ENCODE measurements at regions not wholly inside any gene's neighbourhood (a gene's known extent, or its start where the extent isn't known, plus 50 kb on each side); places are given as distances from the start of the nearest gene placed in this dataset.
"Not testable (repeated sequence)": the region's sequence is repeated elsewhere in the genome, so short reads cannot be mapped to it uniquely, and the experiment has no call there.

DNA sequence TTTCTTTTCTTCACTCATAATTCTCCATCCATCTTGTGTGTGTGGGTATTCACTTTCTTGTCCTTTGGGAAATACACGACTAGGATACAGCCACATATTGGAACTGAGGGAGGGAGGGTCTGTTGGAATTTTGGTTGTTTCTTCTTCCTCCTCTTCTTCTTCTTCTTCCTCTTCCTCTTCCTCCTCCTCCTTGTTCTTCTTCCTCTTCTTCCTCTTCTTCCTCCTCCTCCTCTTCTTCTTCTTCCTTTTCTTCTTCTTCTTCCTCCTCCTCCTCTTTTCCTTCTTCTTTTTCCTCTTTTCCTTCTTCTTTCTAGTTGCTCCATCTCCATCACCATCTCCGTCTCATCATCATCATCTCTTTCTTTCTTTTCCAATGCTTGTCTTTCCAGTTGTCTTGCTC, 1307.3 kb upstream of the ZEB2 start:
- DNase-seq: no peak

DNA sequence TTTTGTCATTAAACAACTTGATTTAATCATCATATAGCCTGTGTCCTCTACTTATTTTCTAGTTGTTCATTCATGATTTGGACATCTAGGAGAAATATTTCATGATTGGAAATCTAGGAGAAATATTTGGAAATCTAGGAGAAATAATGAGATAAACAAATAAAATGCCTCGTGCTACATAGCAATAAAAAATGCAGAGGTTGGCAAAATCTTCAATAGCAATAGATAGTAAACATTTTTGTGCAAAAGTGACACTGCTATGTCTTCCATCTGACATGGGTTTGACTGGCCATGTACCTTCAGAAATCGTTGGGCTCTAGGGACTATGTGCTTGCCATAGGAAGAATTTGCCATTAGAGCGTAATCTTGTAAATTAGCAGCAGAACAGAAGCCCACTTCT, 1304.5 kb upstream of the ZEB2 start:
- DNase-seq: no peak

GRCh38 chr2:145822892-145823534, 1303.1 kb upstream of the ZEB2 start:
- no peak for DNase-seq

GRCh38 chr2:145820651-145821050, 1300.7 kb upstream of the ZEB2 start:
- no peak for DNase-seq

DNA sequence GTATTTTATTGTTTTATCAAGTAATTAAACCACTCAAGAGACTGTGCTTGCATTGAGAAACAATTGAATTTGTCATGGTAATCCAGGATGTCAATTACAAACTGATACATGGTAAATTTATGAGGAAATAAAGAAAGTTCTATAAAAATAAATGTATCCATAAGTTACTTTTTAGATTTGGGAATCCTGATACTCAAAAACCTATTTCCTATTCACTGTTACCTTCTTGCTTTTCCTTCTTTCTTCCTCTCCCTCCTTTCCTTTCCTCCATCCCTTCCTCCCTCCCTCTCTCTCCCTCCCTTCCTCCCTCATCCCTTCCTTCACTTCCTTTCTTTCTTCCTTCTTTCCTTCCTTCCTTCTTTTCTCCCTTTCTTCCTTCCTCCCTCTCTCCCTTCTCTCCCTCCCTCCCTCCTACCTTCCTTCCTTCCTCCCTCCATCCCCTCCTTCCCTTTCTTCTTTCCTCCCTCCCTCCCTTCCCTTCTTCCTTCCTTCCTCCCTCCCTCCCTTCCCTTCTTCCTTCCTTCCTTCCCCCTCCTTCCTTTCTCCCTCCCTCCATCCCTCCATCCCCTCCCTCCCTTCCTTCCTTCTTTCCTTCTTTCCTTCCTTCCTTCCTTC, 1299.1 kb upstream of the ZEB2 start:
- no peak for DNase-seq

DNA sequence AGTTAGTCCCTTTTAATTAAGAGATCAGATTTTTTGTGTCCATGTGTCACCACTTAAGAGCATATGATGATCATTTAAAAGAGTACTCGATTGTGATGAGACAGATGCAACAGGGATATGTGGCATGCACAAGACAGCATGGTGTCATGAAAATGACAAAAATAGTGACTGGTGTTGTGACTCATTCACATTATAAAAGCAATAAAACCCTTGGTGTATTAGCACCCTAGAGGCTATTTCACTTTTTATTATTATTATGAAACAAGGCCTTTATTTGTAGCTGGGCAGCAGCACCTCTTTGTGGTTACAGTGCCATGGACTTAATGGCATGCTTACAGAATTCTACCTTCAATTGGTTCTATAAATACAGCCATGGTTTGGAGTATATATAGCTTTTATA, 1296.0 kb upstream of the ZEB2 start:
- no peak for DNase-seq

DNA sequence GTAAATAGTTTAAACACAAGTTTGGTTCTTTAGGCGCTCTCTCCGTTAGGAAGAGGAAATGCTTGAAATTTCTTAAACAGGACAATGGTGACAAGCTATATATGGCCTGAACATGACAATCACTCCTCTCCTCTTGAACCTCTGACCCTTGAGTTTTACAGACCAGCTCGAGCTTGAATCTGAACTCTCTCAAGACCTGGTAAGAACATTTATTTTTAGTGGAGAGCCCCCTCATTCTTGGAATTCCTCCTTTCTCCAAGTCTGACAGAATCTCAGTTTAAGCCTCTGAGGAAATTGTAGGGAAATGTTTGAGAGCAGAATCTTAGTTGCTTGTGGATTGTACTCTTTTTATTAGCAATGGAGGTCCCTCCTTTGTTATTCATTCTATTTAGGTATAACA, 1293.6 kb upstream of the ZEB2 start:
- DNase-seq: no peak

DNA sequence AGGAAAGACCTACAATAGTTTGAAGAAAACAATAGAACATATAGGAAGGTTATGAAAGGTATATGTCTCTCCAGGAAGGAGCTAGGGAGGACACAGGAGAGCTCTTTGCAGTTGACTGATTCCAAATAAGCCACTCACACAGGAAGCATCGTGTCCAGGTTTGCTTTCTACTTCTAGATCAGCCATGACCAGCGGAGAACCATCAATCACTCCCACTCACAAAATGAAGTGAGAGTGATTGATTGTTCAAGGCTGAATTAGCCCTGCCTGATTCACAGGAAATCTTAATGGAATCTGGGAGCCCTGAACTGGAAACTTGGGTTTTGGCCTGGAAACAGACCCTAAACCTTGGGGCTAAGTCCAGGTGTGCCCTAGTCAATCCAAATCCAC, 1292.2 kb upstream of the ZEB2 start:
- no peak for DNase-seq

GRCh38 chr2:145811276-145812164, 1291.6 kb upstream of the ZEB2 start:
- no peak for DNase-seq

- no peak for DNase-seq
Measured at GRCh38 chr2:145807968-145808367, 1288.0 kb upstream of the ZEB2 start.

DNA sequence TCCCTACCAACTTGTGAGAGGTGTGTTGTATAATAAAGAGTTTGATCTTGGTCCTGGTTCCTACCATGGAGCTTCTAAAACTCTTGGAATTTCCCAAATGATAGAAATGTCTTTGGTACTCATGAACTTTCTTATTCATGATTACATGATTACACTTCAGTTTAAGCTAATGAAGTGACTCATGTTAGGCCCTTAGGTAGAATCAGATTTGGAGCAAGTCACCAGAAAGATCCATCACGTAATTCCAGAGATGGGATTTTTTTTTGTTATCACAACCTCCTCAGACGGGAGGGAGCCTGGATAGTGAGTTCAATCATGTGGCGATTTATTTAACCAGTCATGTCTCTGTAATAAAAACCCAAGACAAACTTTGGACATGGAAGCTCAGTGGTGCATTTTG, 1287.6 kb upstream of the ZEB2 start:
- no peak for DNase-seq

DNA sequence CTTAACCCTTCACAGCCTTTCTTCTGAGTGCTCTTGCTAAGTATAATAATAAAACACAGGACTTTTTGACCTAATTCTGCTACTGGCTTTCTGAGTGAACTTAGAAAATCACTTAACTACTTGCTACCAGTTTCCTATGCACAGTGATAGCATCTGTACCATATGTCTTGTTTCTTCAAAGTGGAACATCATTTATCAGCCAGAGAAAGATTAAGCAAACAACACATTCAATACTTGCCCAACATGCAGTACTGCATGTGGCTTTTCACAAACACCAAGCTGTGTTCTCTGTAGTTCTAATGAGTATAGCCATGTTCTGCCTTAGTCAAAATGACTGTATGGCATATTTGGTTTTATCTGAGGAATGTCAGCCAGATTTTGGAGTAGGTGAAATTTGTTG, 1286.6 kb upstream of the ZEB2 start:
- DNase-seq: no peak

DNA sequence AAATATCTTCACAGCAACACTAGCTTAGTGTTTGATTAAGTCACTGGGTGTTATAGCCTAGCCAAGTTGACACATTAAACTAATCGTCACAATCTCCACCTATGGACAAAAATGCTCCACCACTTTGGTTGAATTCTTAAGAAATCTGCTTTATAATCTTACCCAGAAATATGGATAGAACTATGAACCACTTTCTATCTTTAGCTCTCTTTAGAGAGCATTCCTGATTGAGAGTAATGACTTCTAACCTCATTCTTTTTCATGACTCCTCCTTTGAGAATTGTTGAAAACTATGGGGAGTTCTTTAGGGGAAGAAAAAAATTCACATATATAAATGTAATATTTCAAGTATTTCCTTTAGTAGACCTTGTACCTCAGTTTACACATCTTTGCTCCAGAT, 1282.2 kb upstream of the ZEB2 start:
- DNase-seq: no peak

DNA sequence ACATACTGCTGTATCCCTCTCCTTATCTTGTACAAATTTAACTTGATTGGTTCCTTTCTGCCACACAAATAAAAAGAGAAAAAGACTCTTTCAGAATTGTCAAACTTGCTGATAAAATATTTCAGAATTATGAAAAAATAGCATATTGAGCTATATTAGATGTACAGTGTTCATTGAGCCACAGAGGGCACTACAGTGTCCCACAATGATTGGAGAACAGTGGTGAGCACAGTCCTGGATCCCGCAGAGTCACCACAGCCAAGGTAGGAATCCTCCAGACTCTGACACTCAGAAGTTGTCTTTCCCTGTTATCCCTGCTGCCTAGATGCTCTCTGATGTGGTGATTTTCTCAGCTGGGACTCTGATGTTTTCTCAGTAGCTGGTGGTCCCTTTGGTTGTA, 1281.3 kb upstream of the ZEB2 start:
- DNase-seq: no peak

DNA sequence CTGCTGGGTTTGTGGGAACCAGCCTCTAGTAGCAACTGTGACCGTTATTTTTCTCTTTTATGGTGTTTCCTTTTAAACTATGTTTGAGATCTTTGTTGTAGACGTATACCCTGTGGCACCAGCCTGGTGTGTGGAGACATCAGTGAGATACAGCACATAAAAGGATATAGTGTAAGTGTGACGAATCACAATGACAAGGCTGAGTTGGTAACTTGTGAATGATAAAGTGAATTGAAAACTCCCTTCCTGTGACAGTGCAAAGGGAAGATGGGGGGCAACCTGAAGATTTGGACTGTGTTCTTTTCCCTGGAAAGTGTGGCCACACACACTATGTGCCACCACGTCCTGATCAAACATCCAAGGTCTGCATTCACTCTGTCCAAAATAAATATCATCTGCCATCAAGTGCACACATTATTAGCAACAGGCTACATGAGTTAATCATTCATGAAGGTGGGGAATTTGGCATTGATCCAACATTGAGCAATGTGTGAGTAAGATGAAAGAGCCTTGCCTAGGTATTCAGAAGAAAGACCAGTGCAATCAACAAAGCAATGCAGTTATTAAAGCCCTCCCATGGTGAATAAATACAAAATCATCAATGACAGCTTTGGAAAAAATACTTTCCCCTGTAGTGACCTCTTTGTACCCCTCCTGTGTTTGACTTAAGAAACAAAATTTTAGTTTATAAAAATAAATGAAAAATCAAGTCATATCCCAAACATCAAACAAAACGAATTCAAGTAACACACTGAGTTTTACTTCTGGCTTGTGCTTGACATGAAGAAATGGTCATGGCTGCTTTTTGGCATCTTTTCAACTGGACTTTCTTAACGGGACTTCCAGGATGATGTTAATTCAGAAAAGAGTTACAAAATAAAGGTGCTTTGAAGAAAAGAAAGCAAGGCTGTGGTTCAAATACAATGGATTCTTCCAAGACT, 1280.5 kb upstream of the ZEB2 start:
- DNase-seq: no peak

DNA sequence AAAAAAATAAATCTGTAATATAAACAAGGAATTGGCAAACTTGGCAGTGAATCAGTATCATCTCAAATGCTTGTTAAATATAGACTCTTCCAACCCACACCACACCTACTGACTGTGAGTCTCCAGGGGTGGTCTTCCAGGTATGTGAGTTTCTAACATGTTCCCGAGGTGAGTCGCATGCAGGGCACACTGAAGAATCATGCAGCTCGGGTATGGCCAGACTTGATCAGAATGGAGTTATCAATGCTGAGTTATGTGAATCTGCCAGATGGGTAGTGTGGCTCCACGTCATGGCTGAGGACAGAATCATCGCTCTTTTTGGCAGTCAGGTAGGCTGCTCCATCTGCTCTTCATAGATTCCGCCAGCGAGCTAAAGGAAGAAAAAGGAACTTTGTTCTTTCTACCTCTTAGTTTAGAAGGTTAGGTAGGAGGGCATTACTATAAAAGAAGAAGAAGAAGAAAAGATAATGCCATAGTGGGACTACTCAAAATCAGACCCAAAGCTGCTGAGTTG, 1279.7 kb upstream of the ZEB2 start:
- no peak for DNase-seq

DNA sequence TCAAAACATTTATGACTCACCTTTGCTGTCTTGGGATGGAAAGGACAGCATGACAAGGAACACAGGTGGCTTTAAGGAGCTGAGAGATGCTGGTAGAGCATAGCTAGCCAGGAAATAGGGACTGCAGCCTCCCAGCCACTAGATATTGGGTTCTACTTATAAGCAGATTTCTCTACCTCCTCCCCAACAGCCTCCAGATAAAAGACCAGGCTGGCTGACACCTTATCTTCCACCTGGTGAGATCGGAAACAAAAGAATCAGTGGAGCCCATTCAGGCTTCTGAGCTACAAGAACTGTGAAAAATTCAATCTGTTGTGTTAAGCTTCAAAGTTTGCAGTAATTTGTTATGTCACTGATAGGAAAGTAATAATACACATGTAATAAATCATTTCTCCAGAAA, 1278.5 kb upstream of the ZEB2 start:
- no peak for DNase-seq

GRCh38 chr2:145797692-145798091, 1277.8 kb upstream of the ZEB2 start:
- no peak for DNase-seq

DNA sequence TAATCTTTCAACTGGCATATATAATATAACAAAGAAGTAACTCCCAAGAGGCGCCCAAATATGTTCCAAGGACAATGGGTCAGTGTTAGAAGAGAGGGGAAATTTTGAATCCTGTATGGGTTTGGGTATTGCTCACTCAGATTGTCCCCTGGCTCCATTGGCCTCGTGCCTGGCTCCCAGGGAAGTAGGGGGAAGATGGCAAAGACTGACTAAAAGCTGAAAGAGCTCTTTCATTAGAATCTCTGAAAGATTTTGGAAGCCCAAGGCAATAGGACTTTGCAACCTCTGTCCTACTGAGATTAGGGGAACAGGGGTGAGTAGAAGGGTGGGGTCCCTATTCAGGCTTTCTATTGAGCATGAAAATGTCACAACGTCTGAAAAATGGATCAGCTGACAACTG, 1272.8 kb upstream of the ZEB2 start:
- no peak for DNase-seq

DNA sequence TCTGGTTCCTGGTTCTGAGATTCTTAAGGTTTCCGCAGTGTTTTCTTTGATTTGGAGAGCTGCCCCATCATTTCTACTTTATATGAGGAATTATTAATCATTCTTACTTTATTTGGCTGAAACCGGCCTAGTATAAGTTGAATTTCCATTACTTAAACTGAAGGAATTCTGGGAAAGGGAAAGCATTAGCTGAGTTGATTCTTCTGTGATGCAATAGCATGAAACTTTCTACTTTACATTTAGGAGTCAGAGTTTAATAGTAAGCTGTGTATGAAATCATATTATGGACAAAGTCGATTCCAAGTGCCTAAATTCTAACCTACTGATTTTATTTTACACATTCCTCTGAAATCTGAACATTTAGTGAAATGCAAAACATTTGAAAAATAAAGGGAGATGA, 1269.7 kb upstream of the ZEB2 start:
- no peak for DNase-seq

DNA sequence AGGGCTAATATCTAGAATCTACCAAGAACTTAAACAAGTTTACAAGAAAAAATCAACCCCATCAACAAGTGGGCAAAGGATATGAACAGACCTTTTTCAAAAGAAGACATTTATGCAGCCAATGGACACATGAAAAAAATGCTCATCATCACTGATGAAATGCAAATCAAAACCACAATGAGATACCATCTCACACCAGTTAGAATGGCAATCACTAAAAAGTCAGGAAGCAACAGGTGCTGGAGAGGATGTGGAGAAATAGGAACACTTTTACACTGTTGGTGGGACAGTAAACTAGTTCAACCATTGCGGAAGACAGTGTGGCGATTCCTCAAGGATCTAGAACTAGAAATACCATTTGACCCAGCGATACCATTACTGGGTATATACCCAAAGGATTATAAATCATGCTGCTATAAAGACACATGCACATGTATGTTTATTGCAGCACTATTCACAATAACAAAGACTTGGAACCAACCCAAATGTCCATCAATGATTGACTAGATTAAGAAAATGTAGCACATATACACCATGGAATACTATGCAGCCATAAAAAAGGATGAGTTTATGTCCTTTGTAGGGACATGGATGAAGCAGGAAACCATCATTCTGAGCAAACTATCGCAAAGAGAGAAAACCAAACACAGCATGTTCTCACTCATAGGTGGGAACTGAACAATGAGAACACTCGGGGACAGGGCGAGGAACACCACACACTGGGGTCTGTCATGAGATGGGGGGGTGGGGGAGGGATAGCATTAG, 1267.9 kb upstream of the ZEB2 start:
- DNase-seq: not testable (repeated sequence)

- not testable (repeated sequence) for DNase-seq
Measured at GRCh38 chr2:145782607-145783006, 1262.7 kb upstream of the ZEB2 start.
